ENCODE measurements at regions not wholly inside any gene's neighbourhood (a gene's known extent, or its start where the extent isn't known, plus 50 kb on each side); places are given as distances from the start of the nearest gene placed in this dataset.
A peak's percentile ranks its signal among the peaks of the same experiment; 100 is the strongest.

DNA sequence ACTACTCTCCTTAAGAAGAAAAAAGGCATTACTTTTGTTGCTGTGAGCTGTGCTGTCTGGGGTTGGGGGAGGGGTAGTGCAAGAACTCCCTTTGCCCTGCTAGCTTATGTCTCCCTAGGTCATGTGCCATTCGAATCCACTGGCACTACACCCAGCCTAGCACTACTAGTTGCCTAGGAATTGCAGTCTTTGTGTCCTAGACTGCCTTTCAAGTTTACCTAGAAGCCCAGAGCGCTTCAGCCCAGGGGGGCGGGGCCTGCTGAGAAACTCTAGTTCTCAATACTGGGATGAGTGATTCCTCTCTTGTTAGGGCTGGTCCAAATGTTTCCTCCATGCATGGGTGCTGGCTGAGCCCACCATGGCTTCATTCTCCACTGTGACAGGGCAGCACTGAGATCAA, 1011.5 kb downstream of the PCDH19 start:
- no peaks in the 10 kb centered on the region for H3K36me3 Mint-ChIP-seq (ENCODE audit: low read depth)
- Histone ChIP-seq H3K27me3 (ENCODE audit: insufficient read depth) (no peaks in the 10 kb centered on the region), H3F3A (replicated peaks; ENCODE audit: low read depth) (no peaks in the 10 kb centered on the region), H3K4me2 (no peak overlapping the region), H4K20me1 (replicated peaks; ENCODE audit: insufficient read depth) (no peaks in the 10 kb centered on the region), H2AFZ (no peak overlapping the region), H3K36me3 (ENCODE audit: insufficient read depth) (no peaks in the 10 kb centered on the region), H3K9me2 (ENCODE audit: insufficient read depth) (no peaks in the 10 kb centered on the region), H3K4me3 (no peak overlapping the region), H3K79me2 (replicated peaks; ENCODE audit: insufficient read depth) (no peaks in the 10 kb centered on the region), H3K4me1 (ENCODE audit: insufficient read depth) (no peaks in the 10 kb centered on the region), H3K27ac (ENCODE audit: low read depth) (no peak overlapping the region)
- no peak overlapping the region for H3K27ac Mint-ChIP-seq
- no peak overlapping the region for H3K4me3 Mint-ChIP-seq
- TF ChIP-seq NANOG (IDR thresholded peaks at IDR 0.05; ENCODE audit: borderline replicate concordance), result no peak
- TF ChIP-seq, protein P1, sequence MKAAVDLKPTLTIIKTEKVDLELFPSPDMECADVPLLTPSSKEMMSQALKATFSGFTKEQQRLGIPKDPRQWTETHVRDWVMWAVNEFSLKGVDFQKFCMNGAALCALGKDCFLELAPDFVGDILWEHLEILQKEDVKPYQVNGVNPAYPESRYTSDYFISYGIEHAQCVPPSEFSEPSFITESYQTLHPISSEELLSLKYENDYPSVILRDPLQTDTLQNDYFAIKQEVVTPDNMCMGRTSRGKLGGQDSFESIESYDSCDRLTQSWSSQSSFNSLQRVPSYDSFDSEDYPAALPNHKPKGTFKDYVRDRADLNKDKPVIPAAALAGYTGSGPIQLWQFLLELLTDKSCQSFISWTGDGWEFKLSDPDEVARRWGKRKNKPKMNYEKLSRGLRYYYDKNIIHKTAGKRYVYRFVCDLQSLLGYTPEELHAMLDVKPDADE (IDR thresholded peaks at IDR 0.05), result no peak
- TF ChIP-seq, protein P2, sequence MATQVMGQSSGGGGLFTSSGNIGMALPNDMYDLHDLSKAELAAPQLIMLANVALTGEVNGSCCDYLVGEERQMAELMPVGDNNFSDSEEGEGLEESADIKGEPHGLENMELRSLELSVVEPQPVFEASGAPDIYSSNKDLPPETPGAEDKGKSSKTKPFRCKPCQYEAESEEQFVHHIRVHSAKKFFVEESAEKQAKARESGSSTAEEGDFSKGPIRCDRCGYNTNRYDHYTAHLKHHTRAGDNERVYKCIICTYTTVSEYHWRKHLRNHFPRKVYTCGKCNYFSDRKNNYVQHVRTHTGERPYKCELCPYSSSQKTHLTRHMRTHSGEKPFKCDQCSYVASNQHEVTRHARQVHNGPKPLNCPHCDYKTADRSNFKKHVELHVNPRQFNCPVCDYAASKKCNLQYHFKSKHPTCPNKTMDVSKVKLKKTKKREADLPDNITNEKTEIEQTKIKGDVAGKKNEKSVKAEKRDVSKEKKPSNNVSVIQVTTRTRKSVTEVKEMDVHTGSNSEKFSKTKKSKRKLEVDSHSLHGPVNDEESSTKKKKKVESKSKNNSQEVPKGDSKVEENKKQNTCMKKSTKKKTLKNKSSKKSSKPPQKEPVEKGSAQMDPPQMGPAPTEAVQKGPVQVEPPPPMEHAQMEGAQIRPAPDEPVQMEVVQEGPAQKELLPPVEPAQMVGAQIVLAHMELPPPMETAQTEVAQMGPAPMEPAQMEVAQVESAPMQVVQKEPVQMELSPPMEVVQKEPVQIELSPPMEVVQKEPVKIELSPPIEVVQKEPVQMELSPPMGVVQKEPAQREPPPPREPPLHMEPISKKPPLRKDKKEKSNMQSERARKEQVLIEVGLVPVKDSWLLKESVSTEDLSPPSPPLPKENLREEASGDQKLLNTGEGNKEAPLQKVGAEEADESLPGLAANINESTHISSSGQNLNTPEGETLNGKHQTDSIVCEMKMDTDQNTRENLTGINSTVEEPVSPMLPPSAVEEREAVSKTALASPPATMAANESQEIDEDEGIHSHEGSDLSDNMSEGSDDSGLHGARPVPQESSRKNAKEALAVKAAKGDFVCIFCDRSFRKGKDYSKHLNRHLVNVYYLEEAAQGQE (IDR thresholded peaks at IDR 0.05; ENCODE audit: unreplicated experiment), result no peak
- peaks cover 2% of the 10 kb centered on the region for H3K27me3 Mint-ChIP-seq (ENCODE audit: insufficient read depth, low read depth, poor library complexity)
- no peaks in the 10 kb centered on the region for H3K4me1 Mint-ChIP-seq
- DNase-seq (ENCODE audit: low spot score) (peak; percentile 7), ATAC-seq (no peak)
- H3K9me3 Mint-ChIP-seq, result no peaks in the 10 kb centered on the region

DNA sequence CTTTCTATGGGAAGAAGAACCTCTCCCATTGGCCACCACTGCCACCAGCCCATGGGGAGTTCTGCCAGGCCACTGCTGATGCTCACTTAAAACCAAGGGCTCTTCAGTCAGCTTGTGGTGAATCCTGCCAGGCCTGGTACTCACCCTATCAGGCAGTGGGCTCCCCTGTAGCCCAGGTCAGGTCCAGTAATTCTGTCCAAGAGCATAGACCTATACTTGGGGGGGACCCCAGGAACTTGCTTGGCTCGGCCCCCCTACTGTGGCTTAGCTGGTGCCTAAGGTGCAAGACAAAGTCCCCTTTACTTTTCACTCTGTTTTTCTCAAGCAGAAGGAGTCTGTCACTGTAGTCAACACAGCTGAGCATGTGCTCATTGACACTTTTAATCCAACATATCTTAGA, 1012.2 kb downstream of the PCDH19 start:
- no peak overlapping the region for H3K27ac ChIP-seq (ENCODE audit: low read depth)
- H3K9me2 ChIP-seq (ENCODE audit: insufficient read depth), result no peaks in the 10 kb centered on the region
- no peak overlapping the region for H3K27ac Mint-ChIP-seq
- ATAC-seq (no peak), DNase-seq (ENCODE audit: low spot score) (no peak)
- H3K27me3 Mint-ChIP-seq (ENCODE audit: insufficient read depth, low read depth, poor library complexity), result peaks cover 2% of the 10 kb centered on the region
- H3K27me3 ChIP-seq (ENCODE audit: insufficient read depth), result no peaks in the 10 kb centered on the region
- no peak overlapping the region for H3K4me2 ChIP-seq
- H2AFZ ChIP-seq, result no peak overlapping the region
- no peaks in the 10 kb centered on the region for H3K4me1 ChIP-seq (ENCODE audit: insufficient read depth)
- H3K36me3 ChIP-seq (ENCODE audit: insufficient read depth), result no peaks in the 10 kb centered on the region
- H3K9me3 Mint-ChIP-seq, result no peaks in the 10 kb centered on the region
- no peaks in the 10 kb centered on the region for H3K36me3 Mint-ChIP-seq (ENCODE audit: low read depth)
- H3K4me3 Mint-ChIP-seq, result no peak overlapping the region
- no peaks in the 10 kb centered on the region for H4K20me1 ChIP-seq (replicated peaks; ENCODE audit: insufficient read depth)
- no peaks in the 10 kb centered on the region for H3F3A ChIP-seq (replicated peaks; ENCODE audit: low read depth)
- H3K4me3 ChIP-seq, result no peak overlapping the region
- no peaks in the 10 kb centered on the region for H3K79me2 ChIP-seq (replicated peaks; ENCODE audit: insufficient read depth)
- no peaks in the 10 kb centered on the region for H3K4me1 Mint-ChIP-seq
- no peak for TF ChIP-seq NANOG (IDR thresholded peaks at IDR 0.05; ENCODE audit: borderline replicate concordance)
- TF ChIP-seq JUNB (IDR thresholded peaks at IDR 0.05; ENCODE audit: unreplicated experiment), result no peak
- TF ChIP-seq ZNF331 (CRISPR knock-in tag; IDR thresholded peaks at IDR 0.05; ENCODE audit: low read depth), result no peak
- TF ChIP-seq, protein P1 (IDR thresholded peaks at IDR 0.05), result no peak
- no peak for TF ChIP-seq CREB1 (CRISPR knock-in tag; IDR thresholded peaks at IDR 0.05; ENCODE audit: low read depth)
- TF ChIP-seq ZNF114 (CRISPR knock-in tag; IDR thresholded peaks at IDR 0.05), result no peak
- TF ChIP-seq, protein P3, sequence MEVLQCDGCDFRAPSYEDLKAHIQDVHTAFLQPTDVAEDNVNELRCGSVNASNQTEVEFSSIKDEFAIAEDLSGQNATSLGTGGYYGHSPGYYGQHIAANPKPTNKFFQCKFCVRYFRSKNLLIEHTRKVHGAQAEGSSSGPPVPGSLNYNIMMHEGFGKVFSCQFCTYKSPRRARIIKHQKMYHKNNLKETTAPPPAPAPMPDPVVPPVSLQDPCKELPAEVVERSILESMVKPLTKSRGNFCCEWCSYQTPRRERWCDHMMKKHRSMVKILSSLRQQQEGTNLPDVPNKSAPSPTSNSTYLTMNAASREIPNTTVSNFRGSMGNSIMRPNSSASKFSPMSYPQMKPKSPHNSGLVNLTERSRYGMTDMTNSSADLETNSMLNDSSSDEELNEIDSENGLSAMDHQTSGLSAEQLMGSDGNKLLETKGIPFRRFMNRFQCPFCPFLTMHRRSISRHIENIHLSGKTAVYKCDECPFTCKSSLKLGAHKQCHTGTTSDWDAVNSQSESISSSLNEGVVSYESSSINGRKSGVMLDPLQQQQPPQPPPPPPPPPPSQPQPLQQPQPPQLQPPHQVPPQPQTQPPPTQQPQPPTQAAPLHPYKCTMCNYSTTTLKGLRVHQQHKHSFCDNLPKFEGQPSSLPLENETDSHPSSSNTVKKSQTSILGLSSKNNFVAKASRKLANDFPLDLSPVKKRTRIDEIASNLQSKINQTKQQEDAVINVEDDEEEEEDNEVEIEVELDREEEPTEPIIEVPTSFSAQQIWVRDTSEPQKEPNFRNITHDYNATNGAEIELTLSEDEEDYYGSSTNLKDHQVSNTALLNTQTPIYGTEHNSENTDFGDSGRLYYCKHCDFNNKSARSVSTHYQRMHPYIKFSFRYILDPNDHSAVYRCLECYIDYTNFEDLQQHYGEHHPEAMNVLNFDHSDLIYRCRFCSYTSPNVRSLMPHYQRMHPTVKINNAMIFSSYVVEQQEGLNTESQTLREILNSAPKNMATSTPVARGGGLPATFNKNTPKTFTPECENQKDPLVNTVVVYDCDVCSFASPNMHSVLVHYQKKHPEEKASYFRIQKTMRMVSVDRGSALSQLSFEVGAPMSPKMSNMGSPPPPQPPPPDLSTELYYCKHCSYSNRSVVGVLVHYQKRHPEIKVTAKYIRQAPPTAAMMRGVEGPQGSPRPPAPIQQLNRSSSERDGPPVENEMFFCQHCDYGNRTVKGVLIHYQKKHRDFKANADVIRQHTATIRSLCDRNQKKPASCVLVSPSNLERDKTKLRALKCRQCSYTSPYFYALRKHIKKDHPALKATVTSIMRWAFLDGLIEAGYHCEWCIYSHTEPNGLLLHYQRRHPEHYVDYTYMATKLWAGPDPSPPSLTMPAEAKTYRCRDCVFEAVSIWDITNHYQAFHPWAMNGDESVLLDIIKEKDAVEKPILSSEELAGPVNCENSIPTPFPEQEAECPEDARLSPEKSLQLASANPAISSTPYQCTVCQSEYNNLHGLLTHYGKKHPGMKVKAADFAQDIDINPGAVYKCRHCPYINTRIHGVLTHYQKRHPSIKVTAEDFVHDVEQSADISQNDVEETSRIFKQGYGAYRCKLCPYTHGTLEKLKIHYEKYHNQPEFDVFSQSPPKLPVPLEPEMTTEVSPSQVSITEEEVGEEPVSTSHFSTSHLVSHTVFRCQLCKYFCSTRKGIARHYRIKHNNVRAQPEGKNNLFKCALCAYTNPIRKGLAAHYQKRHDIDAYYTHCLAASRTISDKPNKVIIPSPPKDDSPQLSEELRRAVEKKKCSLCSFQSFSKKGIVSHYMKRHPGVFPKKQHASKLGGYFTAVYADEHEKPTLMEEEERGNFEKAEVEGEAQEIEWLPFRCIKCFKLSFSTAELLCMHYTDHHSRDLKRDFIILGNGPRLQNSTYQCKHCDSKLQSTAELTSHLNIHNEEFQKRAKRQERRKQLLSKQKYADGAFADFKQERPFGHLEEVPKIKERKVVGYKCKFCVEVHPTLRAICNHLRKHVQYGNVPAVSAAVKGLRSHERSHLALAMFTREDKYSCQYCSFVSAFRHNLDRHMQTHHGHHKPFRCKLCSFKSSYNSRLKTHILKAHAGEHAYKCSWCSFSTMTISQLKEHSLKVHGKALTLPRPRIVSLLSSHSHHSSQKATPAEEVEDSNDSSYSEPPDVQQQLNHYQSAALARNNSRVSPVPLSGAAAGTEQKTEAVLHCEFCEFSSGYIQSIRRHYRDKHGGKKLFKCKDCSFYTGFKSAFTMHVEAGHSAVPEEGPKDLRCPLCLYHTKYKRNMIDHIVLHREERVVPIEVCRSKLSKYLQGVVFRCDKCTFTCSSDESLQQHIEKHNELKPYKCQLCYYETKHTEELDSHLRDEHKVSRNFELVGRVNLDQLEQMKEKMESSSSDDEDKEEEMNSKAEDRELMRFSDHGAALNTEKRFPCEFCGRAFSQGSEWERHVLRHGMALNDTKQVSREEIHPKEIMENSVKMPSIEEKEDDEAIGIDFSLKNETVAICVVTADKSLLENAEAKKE (CRISPR knock-in tag; IDR thresholded peaks at IDR 0.05), result no peak

All from GM23338 (cell line).